Stimulated activated naive CD4-positive, alpha-beta T cell (primary cell): ENCODE measurements at regions not wholly inside any gene's neighbourhood (a gene's known extent, or its start where the extent isn't known, plus 50 kb on each side); places are given as distances from the start of the nearest gene placed in this dataset.

Experiments
- DNase-seq, 6 experiments: peaks; one replicate each; lab custom pipeline; 2025; lab: John Stamatoyannopoulos, UW

DNA sequence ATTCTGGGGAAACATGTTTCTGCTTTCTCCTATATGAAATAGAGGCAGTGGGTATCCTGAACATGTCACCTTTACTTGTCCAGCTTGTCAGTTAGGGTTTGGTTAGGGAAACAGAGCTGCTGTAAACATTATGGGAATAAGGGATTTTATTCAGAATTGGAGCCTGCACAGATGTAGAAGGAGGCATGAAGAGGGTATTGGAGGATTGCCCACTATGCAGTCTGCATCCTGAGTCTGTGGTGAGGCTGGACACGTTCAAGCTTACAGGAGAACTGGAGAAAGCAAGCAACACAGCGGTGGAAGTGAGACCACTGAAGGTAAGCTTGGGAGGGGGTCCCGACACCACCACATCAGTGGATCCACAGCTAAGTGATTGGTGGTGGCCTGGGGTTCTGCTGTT is 443.0 kb upstream of the TNP1 start:
- no peak for DNase-seq

DNA sequence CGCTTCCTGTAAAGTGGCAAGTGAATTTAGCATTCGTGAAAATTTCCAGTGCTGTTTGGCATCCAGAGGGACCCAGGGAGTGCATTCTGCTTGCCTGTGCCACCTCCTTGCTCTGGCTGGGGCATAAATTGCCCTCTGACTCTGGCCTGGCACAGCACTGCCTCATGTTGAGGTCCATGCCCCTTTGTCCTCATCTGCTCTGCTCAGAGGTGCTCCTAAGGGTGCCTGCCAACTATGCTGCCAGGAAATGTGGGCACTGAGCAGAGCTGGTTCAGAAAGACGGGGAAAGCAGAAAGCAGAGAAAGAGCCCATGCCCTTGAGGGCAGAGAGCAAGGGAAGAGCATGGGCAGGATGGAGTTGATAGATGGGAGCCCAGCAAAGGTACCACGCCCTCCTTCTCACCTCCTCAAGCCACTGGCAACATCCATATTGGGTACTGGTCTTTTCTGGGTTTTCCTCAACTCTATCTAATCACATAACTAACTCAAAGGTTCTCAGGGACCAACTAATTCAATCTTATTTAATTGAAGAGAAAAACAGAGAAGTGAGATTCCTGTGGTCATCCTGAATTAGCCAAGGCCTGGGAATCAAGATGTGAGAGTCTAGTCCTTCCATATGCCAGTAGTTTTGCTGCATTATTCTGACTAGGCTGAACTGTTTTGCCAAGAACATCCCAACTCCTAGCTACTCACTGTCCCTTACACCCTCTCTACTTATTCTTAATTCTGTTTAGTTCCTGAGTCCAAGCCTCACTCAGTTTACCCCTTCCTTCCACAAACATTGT is 441.5 kb upstream of the TNP1 start:
- DNase-seq: no peak

DNA sequence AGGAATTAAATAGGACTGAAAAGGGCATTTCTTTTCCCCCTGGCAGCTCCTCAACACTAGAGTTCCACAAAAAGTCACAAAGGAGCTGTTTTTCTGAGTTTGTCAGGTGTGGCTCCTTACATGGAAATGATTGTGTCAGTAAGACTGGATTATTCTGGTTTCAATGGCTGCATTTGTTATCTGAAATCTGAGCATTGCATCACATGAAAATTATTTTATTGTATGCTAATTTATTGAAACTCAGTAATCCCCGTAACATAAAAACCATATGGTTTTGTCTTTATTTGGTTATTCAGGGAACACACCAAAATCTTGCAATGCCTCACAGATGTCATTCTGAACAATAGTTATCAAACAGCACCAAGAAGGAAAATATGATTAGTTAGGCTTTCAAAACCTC is 439.7 kb upstream of the TNP1 start:
- no peak for DNase-seq

DNA sequence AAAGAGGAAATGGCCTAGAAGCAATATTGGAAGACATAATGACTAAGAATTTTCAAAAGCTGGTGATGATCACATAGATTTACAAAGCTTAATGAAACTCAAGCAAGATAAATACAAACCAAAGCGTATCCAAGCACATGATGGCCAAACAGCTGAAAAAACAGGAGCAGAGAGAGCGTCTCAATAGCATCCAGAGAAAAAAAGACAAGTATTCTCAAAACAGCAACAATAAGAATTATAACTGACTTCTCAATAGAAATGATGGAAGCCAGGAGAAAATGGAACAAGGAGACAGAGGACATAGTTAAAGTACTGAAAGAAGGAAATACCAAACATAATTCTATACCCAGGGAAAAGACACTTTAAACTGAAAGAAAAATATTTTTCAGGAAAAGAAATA is 437.2 kb upstream of the TNP1 start:
- DNase-seq: no peak

DNA sequence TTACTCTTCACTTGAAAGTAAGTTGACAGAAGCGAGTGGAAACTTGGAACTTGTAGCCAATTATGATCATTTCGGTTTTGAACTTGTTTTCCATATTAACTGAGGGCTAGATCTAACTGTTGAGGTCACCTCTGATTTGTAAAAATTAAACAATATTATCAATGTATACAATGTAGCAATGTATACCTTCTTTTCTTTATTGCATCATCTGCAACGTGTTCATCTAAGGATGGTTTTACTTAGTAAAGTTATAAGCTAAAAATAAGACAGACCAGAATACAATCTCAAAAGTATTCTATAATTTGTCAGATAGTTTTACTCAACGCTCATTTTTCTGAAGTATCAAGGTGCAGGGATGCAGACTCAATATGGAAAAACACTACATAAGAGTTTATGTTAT is 435.0 kb upstream of the TNP1 start:
- DNase-seq: no peak

DNA sequence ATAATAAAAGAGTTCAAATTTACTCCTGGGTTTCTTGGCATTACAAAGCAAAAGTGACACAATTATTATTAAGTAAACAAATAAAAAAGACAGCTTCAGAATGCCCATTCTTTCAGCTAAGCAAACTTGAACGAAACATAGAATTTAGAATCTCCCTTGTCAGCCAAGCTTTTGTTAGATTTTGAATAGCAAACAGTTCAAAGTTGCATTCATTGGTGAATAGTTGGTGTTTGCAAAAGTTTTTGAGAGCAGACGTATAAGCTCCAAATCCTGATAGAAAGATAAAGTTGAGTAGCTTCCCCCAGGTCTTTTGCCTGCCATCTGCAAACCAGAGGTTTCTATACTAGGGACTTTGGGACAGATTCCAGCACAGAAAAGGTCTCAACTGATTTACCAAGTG is 434.3 kb upstream of the TNP1 start:
- no peak for DNase-seq

DNA sequence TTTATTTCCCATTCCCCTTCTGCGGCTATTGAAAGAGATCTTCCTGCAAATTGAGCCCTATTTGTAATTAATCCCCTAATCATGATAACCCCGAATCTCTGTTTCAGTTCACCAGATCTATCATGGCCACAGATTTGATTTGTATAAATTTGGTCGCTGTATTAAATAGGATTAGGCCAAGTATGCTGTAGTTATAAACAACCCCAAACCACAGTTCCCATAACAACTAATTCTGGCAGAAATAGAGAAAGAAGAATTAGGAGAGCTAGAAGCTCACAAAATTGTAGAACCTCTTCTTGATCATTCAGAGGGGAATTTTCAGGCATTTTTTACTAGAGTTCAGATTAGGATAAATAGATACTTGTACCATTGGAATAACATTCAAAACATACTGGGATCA is 433.7 kb upstream of the TNP1 start:
- no peak for DNase-seq

DNA sequence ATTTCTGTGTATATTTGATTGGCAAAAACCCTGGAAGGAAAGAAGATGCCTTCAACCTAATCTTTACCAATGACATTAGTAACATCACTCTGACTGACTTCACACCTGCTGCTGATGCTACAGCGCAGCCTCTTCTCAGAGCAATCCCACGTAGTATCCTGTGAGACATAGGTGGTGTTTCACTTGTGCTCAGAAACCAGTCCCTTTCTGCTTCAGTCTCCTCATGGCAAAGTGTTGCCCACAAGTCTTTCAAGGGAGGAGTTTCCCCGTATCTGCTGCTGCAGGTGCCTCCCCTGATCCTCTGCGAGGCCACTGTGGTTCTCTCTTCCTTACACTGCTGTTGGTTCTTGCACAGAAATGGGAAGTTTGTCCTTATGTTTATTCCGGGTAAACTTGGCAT is 433.2 kb upstream of the TNP1 start:
- DNase-seq: no peak

DNA sequence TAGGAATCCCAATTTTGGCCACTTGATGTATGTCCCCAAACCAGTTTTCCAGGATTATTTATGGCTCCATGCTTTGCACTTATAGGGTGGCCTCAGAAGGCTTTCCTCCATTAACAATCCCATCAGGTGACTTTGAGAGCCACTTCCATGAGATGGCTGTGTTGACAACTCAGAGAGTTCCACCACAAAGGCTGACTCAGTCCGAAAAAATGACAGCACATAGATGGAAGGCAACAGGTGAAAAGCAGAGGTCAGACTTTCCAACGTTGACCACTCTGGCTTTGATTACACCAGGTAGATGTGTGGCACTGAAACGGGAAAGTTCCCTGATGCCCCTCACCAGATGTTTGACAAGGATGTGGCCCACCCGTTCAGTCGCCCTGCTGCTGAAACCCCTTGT is 431.4 kb upstream of the TNP1 start:
- DNase-seq: no peak

DNA sequence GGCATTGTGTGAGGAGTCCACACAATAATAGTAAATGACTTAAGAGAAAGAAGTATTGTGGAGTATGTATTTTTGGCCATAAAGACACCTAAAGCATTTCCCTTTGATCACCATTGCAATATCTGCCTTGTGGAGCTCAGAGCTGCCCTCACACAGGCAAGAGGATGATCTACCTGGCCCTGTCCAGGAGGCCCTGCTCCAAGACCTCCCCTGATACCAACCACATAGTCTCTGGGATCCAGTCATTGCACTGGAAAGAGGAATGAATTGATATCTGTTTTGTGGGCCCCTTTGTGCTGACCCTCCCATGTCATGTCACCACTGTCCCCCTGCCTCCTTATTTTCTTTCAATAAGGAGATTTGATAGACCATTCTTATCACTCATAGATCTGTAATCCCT is 430.6 kb upstream of the TNP1 start:
- no peak for DNase-seq

DNA sequence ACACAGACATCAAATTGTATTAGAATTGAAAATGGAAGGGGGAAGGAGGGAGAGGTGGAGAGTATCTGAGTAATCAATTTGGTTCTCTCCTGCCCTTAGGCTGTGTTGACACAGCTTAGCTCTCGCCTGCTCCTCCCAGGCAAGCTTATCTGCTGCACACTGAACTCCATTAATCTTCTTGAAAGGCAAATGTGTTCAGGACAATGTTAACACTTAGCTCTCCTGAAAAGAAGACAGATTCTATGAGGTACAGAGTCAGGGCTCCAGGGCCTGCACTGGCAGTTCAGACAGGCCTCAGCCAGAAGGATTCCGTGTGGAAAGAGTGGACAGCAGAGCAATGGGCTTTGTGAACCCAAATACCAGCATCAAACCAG is 430.0 kb upstream of the TNP1 start:
- no peak for DNase-seq

DNA sequence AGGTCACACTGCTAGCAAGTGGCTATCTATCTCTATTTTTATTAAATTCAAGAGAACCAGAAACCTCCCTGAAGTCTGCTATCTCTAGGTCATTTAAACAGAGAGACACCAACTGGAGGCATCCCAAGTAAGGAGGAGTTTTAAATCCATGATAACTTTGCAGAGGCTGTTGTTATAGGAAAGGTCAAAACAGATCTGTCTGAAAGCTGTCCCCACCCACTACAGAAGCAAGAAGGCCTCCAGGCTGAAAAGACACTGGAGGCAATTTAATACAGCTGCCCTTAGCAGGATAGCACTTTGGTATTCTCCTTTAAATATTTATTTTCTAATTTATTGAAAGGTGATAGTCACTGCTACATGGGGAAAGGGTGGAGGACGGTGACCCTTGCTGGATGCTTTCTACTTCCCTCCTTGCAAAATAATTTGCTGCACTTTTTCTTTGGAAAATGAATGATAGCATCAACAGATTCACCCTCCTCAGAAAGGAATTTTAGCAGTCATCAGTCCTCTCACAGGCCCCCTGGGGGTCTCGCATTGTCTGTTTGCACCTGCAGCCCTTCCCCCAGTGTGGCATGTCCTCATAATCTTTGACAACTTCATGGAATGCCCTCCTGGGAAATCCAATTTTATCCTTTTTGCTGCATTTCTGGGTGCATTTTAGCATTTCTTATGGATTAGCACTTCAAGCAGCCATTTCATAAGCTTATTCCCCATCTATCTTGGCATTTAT is 429.5 kb upstream of the TNP1 start:
- no peak for DNase-seq

DNA sequence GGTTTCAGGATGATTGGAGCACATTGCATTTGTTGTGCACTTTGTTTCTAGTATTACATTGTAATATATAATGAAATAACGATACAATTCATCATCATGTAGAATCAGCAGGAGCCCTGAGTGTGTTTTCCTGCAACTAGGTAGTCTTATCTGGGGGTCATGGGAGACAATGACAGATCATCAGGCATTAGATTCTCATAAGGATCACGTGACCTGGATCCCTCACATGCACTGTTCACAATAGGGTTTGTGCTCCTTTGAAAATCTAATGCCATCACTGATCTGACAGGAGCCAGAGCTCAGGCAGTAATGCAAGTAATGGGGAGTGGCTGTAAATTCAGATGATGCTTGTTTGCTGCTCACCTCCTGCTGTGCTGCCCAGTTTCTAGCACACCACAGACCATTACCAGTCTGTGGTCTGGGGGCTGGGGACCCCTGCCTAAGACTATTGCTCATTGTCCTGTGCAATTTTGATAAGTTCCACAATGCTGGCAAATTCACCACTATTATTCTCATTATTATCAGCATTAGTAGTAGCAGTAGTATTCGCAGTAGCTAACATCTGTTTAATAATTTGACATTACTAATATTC is 428.7 kb upstream of the TNP1 start:
- DNase-seq: no peak

DNA sequence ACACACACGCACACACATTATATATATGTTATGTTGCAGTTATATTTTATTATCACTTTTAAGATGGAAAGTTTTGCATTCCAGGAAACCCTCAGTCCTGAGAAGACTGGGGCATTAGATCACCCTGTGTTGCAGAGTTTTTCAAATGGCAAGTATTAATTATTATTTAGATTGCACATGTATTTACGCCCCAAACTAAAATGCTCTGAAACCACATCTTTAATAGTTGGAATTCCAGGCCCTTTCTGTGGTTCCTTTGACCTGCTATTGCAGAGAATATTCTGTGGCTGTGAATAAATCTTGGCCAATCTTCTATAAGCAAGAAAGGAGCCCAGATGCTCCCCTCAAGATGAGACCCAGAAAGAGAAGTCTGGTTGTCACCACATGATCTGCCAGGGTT is 427.0 kb upstream of the TNP1 start:
- no peak for DNase-seq

DNA sequence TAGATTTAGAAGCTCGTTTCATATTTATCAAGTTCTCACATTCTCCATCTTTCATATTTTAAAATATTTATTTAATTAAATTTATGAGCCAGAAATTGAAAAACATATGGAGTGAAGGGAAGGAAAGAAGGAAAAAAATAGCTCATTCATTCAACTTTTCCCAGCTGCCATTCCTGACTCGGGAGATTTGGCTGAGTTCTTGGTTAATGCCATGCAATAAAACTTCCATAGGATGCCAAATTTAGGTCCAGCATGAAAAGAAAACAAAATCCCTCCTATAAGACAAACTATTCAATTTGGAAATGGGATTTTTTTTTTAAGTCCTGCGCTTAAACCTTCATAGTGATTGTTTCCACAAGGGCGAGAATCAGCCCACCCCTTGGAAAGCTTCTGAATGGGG is 426.1 kb upstream of the TNP1 start:
- DNase-seq: no peak

DNA sequence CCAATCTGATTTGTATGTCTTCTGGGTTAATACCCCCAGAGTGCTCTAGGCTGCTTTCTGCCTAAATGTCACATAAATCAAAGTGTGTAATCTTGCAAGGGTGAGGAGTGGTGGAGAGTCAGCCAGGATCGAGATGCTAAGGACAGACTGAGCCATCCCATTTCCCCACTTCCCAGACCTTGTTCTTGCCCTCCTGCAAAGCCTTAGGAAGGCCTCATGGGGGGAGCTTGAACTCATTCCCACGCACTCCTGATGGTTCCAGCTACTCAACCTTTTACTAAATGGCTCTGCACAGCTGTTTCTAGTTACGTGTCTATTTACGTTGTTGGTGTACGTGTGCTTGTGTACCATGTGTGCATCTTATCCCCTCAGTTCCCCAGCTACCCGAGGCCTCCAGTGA is 423.6 kb upstream of the TNP1 start:
- DNase-seq: no peak

DNA sequence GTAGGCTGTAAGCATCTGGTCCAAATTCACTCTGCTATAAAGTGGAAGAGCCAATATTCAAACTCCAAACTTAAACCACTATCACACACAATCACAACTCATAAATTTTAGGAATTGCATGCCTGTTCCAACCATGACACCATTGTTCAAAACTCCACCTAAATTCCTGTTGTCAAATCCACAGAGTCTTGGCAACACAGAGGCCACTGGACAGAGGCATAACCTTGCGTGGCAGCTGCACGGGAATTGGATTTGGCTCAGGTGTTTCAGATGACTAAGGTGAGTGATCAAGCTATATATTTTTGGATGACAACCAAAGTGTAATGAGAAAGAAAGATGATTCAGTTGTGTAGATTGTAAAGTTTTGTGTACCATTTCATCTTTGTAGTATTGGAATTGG is 422.7 kb upstream of the TNP1 start:
- DNase-seq: no peak

DNA sequence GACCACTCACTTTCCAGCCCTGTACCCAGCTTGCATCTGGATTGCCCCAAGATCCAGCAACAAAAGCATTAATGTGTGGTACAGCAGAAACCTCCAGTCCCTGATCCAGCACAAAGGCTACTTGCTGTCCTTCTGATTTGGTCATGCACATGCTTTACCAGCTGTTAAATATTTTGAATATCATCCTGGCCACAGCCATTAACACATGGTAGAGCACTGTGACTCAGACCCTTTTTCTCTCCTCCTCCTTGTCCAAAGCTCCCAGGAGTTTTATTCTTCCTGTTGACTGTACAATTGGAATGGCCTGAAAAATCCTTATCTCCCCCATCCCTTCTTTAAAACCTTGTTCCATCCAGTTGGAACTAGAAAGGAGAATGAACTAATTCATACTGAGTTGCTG is 419.7 kb upstream of the TNP1 start:
- DNase-seq: no peak

DNA sequence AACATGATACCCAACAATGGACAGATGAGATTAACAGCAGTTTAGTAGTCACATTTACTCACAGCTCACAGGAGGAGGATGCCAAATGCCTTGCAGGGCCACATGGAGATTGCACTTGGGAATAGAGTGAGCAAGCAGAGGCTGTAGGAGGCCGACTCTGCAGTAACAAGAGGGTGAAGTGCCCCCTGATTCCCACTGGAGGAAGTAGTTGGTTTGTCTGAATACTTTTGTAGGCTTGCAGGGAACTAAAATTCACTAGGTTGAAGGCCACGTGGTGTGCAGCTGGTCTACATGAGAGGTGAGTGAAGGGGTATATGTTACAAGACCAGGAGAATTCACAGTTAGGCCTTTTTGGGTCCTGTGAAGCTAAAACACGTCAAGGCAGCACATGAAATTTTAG is 419.3 kb upstream of the TNP1 start:
- DNase-seq: no peak

DNA sequence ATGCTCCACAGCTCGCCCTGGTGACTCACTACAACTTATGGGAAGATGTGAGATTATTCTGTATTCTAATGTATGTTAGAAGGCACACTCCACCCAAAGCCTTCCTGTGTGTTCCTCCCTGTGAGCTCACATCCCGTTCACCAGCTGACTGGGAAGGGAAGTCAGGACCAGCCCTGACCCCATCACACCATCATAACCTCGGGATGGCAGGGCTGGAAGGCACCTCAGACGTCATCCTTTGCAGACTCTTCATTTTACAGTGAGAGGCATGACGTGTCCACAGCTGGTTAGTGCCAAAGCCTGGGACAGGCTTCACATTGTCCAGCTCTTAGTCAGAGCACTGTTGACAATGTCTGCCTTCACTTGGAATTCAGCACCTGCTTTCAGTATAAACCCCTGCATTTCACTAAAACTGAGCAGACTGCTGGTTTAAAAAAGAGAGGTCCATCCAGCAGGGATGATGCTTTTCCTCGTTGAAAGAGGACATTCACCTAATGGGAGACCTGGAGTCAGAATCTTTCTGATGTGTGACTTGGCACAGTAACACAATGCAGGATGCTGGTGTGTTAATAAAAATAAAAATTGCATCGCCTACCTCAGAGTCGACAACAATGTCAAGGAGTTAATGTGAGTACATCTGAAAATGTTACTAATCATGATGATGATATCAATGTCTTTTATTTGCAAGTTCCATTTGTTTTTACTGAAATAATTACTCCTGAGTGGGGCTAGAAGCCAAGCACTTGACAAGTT is 418.0 kb upstream of the TNP1 start:
- no peak for DNase-seq

DNA sequence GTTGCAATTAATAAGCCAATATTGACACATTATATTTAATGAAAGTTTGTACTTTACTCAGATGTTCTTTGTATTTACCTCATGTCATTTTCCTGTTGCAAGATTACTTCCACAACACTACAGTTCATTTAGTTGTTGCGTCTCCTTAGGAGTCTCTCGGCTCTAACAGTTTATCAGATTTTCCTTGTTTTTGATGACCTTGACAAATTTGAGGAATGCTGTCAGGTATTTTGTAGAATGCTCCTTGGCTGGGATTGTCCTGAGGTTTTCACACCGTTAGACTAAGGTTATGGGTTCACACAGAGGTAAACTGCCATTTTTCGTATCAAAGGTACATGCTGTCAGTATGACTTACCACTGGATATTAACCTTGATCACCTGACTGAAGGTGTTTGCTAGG is 416.6 kb upstream of the TNP1 start:
- DNase-seq: no peak

DNA sequence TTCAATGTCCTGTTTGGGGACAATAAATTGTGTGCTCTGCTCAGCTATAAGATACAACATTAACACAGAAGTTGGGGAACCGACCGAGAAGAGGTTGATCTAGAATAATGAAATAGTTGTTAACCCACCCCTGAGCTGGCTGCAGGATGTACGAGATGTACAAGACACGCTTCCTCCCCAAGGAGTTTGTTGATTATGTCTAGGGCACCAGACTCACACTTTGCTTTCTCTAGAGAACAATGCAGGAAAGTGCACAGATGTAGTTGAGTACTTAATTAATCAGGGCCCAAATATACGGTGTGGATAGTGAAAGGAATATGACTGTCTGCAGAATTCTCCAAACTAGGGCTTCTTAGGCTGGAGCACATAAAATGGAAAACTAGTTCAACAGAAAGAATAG is 415.2 kb upstream of the TNP1 start:
- DNase-seq: no peak

DNA sequence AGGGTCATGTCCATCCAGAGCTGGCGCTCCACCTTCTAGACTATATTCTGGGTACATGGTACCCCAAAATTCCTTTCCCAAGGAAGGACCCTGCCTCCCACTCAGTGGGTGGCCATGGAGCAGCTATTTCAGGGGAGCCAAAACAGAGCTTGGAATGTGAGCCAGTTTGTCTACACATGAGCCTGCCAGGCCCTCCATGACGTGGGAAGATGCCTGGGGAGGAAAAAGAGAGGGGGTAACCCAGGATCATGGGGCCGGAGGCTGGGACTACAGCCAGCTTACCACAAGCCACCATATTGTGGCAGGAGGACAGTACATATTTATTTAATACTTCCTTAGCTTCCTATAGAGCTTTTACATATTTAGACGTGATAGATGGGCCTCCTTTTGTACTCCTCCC is 414.7 kb upstream of the TNP1 start:
- no peak for DNase-seq
